WI38 (cell line): ENCODE measurements at regions not wholly inside any gene's neighbourhood (a gene's known extent, or its start where the extent isn't known, plus 50 kb on each side); places are given as distances from the start of the nearest gene placed in this dataset.

ENCODE experiments used
- H3K4me3 ChIP-seq: 2 replicates; pipeline ENCODE4 v1.5.1; 2011; ENCODE audit warnings: low read depth, mild to moderate bottlenecking, control low read depth, low read length
- CTCF ChIP-seq: IDR thresholded peaks from 2 replicates; pipeline ENCODE4 v1.5.1; 2012; ENCODE audit warnings: low read depth, mild to moderate bottlenecking, control low read depth, low read length

- H3K4me3 ChIP-seq, result no peak overlapping the region
- TF ChIP-seq CTCF, result no peak
These were observed 94.7 kb upstream of the NUDT12 start for GRCh38 chr5:103657301-103657700.

DNA sequence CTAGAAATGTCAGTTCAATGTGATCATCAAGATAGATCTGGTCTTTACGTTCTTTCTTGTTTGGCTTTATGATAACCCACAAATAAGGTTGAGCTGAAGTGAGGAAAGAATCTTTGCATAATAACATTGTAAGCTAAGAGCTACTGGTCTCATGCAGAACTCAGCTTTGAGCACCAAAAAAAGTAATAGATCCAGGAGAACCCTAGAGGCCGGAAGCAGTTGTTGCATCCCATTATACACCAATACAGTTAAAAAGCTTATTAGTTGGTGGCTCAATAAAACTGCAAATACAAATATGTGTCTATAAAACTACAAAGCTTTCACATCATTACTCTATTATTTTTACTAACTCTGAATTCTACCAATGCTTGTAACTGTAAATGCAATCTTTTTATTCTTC, 85.5 kb upstream of the NUDT12 start:
- TF ChIP-seq CTCF, result no peak
- no peak overlapping the region for H3K4me3 ChIP-seq

GRCh38 chr5:103646698-103647614, 84.4 kb upstream of the NUDT12 start:
- no peak overlapping the region for H3K4me3 ChIP-seq
- no peak for TF ChIP-seq CTCF

DNA sequence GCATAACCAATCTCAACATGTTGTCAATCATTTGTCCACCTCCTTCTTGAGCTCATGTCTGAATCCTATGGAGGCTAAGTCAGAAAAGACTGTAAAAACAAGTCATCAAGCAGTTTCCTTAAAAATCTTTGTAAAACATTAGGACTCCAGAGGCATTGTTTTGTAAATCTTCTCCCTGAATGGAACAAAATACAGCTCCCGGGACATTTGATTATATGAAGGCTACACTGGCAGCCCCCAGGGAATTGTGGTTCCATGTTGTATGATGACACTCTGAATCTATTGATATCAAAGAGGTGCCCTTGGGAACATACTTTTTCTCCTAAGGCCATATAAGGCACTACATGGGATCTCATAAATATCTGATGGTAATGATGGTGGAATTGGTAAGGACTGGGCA, 83.2 kb upstream of the NUDT12 start:
- TF ChIP-seq CTCF, result no peak
- H3K4me3 ChIP-seq, result no peak overlapping the region

DNA sequence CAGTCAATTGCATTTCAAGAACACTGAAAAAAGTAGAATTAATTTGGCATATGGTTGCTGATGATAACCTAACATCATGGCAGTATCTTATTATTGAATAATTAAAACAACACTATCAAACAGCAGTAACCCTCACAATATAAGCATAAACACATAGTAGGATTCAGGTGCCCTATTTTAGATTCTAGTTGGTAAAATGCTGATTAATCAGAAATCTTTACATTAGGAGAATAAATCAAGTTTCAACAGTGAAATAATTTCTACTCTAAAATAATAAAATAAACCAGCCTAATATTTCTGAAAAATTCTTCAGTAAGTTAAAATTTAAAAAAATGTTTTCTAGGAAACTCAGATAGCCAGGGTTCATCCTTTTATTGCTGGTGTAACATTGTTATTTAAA, 76.4 kb upstream of the NUDT12 start:
- H3K4me3 ChIP-seq, result no peak overlapping the region
- TF ChIP-seq CTCF, result no peak

DNA sequence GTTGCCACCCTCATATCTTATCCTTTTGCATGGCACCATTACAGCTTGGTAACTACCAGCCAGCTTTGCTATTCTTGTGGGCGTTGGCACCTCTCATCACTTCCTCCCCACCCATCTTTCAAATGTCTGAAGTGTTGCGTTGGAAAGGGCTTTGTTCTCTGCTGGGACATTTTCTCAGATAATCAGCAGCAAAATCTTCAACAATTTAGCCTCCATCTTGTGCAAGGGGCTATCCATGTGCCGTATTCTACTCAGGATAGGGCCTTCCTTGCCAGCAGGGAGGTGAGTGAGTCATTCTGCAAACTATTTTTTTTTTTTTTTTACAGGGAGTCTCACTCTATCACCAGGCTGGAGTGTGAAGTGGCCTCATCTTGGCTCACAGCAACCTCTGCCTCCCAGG, 62.1 kb upstream of the NUDT12 start:
- no peak for TF ChIP-seq CTCF
- no peak overlapping the region for H3K4me3 ChIP-seq

DNA sequence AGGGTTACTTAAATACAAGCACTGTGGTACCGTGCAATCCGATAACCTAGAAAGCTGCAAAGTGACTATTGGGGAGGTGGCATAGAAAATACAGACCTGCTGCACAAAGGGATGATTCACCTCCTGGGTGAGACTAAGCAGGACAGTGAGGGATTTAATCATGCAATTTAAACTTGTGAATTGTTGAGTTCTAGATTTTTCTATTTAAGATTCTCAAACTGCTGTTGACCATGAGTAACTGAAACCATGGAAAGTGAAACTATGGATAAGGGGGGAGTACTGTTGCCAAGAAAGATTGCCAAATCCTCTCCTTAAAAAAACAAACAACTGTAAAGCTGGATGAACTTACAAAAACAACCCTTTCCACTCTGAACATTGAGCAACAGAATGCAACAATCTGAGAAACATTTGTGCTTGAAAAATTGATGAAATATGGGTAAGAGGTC, 61.5 kb upstream of the NUDT12 start:
- H3K4me3 ChIP-seq, result no peak overlapping the region
- TF ChIP-seq CTCF, result no peak
